Endothelial cell of umbilical vein (primary cell): ENCODE measurements at regions not wholly inside any gene's neighbourhood (a gene's known extent, or its start where the extent isn't known, plus 50 kb on each side); places are given as distances from the start of the nearest gene placed in this dataset.

Source experiments
- EZH2 ChIP-seq: IDR thresholded peaks from 2 replicates; pipeline ENCODE4 v1.6.1; 2012; ENCODE audit warnings: borderline replicate concordance, low read depth, mild to moderate bottlenecking, moderate library complexity, low read length, inconsistent platforms; ENCODE audit not compliant: severe bottlenecking
- FOS ChIP-seq: IDR thresholded peaks from 2 replicates; pipeline ENCODE4 v1.6.1; 2011; ENCODE audit warnings: mild to moderate bottlenecking, low read length, moderate library complexity, borderline replicate concordance; ENCODE audit not compliant: insufficient read depth
- MYC ChIP-seq: IDR thresholded peaks from one replicate; pipeline ENCODE4 v1.6.1; 2011; ENCODE audit warnings: mild to moderate bottlenecking, low read depth, low read length
- POLR2A ChIP-seq: IDR thresholded peaks from 2 replicates; pipeline ENCODE4 v1.6.1; 2012; ENCODE audit warnings: low read depth, mild to moderate bottlenecking, control low read depth, low read length
- POLR2AphosphoS5 ChIP-seq: IDR thresholded peaks from 2 replicates; pipeline ENCODE4 v1.6.1; 2012; ENCODE audit warnings: low read depth, mild to moderate bottlenecking, control low read depth, low read length, moderate library complexity; ENCODE audit not compliant: insufficient read depth
- TF ChIP-seq, protein P1 (sequence below), 2 donors: IDR thresholded peaks; 1 replicate in 1 of 2; 2 replicates in 1 of 2; pipeline ENCODE4 v1.5.1; 2011; ENCODE audit warnings: low read length in 2 of 2, mild to moderate bottlenecking in 2 of 2, moderate library complexity in 2 of 2, control low read depth in 1 of 2, inconsistent platforms in 1 of 2, low read depth in 1 of 2; ENCODE audit not compliant: insufficient read depth in 1 of 2; ENCODE audit errors: extremely low read depth in 1 of 2

DNA sequence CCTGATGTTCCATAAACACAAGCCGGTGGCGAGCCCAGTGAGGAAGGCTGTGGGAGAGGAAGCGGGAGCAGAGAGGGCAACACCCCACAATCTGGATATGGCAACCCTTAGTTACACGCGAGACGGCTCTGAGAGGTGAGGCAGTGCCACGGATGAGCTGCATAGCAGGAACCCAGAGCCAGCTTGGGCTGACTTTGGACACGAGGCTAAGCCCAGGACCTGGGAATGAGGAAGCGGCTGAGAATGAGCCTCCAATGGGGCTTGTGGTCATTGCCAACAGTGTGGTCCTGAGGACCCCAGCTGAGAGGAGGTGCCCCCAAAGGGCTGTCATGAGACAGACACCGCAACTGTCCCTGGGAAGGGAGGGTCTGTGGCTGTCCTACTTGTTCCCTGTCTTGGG lies 160.0 kb upstream of the SMIM23 start:
- no peak for TF ChIP-seq POLR2A
- no peak for TF ChIP-seq POLR2AphosphoS5
- TF ChIP-seq, protein P1, sequence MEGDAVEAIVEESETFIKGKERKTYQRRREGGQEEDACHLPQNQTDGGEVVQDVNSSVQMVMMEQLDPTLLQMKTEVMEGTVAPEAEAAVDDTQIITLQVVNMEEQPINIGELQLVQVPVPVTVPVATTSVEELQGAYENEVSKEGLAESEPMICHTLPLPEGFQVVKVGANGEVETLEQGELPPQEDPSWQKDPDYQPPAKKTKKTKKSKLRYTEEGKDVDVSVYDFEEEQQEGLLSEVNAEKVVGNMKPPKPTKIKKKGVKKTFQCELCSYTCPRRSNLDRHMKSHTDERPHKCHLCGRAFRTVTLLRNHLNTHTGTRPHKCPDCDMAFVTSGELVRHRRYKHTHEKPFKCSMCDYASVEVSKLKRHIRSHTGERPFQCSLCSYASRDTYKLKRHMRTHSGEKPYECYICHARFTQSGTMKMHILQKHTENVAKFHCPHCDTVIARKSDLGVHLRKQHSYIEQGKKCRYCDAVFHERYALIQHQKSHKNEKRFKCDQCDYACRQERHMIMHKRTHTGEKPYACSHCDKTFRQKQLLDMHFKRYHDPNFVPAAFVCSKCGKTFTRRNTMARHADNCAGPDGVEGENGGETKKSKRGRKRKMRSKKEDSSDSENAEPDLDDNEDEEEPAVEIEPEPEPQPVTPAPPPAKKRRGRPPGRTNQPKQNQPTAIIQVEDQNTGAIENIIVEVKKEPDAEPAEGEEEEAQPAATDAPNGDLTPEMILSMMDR (IDR thresholded peaks at IDR 0.05; ENCODE audit: extremely low read depth in 1 of 2, insufficient read depth in 1 of 2, low read depth in 1 of 2, low read length in 2 of 2) = no peak
- no peak for TF ChIP-seq EZH2
- no peak for TF ChIP-seq MYC
- no peak for TF ChIP-seq FOS
